ENCODE measurements at regions not wholly inside any gene's neighbourhood (a gene's known extent, or its start where the extent isn't known, plus 50 kb on each side); places are given as distances from the start of the nearest gene placed in this dataset.

- no peak for DNase-seq
- H3K4me1 Mint-ChIP-seq, result no peaks in the 10 kb centered on the region
- H3K36me3 Mint-ChIP-seq (ENCODE audit: low read depth), result peaks cover 10% of the 10 kb centered on the region
- H3K9me3 Mint-ChIP-seq, result peaks cover 13% of the 10 kb centered on the region
- H3K27me3 Mint-ChIP-seq (ENCODE audit: low read depth, poor library complexity), result no peaks in the 10 kb centered on the region
- no peak overlapping the region for H3K27ac Mint-ChIP-seq
- TF ChIP-seq CTCF (IDR thresholded peaks at IDR 0.05), result no peak
- no peak overlapping the region for H3K4me3 Mint-ChIP-seq
These were observed 165.8 kb downstream of the LYPLAL1 start for GRCh38 chr1:219339466-219339865.

DNA sequence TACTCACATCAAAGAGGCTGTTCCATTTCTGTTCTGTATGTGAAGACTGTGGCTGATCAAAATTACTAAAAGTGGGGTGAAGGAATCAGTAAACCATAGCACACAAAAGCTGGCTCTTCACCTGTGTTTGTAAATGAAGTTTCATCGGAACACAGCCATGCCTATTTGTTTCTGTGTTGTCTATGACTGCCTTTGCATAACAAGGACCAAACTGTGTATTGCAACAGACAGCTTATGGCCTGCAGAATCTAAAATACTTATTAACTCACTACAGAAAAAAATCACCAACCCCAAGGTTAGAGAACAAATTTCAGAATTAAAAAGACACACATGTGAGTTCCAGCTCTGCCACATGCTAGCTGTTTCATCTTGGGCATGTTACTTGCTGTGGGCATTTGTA lies 163.9 kb downstream of the LYPLAL1 start:
- no peaks in the 10 kb centered on the region for H3K4me1 Mint-ChIP-seq
- no peaks in the 10 kb centered on the region for H3K36me3 Mint-ChIP-seq (ENCODE audit: low read depth)
- H3K27me3 Mint-ChIP-seq (ENCODE audit: low read depth, poor library complexity), result no peaks in the 10 kb centered on the region
- no peak overlapping the region for H3K4me3 Mint-ChIP-seq
- DNase-seq, result no peak
- H3K9me3 Mint-ChIP-seq, result no peaks in the 10 kb centered on the region
- no peak for TF ChIP-seq CTCF (IDR thresholded peaks at IDR 0.05)
- no peak overlapping the region for H3K27ac Mint-ChIP-seq

DNA sequence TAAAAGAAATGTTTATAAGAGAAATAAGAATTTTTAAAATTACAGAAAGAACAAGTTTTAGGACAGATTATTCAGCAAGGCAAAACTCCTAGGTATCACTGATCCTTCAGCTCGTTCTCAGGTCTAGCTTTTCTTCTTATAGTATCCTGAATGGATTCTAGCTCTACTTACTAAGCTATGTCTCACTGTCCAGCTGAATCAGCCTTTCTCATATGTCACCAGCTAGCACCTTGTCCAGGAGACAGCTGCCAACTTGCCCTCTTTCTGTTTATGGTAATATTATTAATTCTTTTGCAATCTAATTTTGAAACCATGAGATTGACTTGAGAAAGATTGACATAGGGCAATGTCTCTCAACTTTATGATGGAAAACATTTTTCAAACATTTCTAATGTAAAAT lies 159.9 kb downstream of the LYPLAL1 start:
- Mint-ChIP-seq H3K27ac (no peak overlapping the region), H3K27me3 (ENCODE audit: low read depth, poor library complexity) (no peaks in the 10 kb centered on the region), H3K4me1 (no peaks in the 10 kb centered on the region), H3K9me3 (no peaks in the 10 kb centered on the region), H3K4me3 (no peak overlapping the region), H3K36me3 (ENCODE audit: low read depth) (peaks cover 1% of the 10 kb centered on the region)
- DNase-seq, result no peak
- no peak for TF ChIP-seq CTCF (IDR thresholded peaks at IDR 0.05)

DNA sequence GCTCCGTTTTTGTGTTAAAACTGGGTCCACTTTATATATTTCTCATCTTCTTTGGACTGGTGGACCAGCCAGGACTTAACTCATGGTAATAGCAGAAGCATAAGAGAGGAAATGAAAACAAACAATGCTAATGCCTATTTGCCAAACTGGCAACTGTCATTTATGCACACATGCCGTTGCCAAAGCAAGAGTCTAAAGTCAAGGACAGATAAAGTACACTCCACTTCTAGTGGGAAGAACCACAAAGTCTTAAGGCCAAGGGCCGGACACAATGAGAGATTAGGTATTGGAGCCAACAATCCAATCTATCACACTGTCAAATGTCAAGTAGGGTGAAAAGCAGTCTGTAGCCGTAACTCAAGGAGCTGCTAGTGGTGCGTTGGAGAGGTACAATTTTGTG lies 157.7 kb downstream of the LYPLAL1 start:
- DNase-seq, result no peak
- Mint-ChIP-seq H3K4me1 (no peaks in the 10 kb centered on the region), H3K9me3 (peaks cover 17% of the 10 kb centered on the region), H3K27me3 (ENCODE audit: low read depth, poor library complexity) (no peaks in the 10 kb centered on the region), H3K36me3 (ENCODE audit: low read depth) (peaks cover 23% of the 10 kb centered on the region), H3K27ac (no peak overlapping the region), H3K4me3 (no peak overlapping the region)
- TF ChIP-seq CTCF (IDR thresholded peaks at IDR 0.05), result no peak

GRCh38 chr1:219330669-219331068 lies 157.0 kb downstream of the LYPLAL1 start:
- no peaks in the 10 kb centered on the region for H3K27me3 Mint-ChIP-seq (ENCODE audit: low read depth, poor library complexity)
- H3K9me3 Mint-ChIP-seq, result peaks cover 17% of the 10 kb centered on the region
- no peak overlapping the region for H3K27ac Mint-ChIP-seq
- DNase-seq, result no peak
- H3K4me1 Mint-ChIP-seq, result no peaks in the 10 kb centered on the region
- H3K36me3 Mint-ChIP-seq (ENCODE audit: low read depth), result peaks cover 23% of the 10 kb centered on the region
- no peak overlapping the region for H3K4me3 Mint-ChIP-seq
- TF ChIP-seq CTCF (IDR thresholded peaks at IDR 0.05), result no peak

GRCh38 chr1:219330001-219330400 lies 156.3 kb downstream of the LYPLAL1 start:
- no peak overlapping the region for H3K27ac Mint-ChIP-seq
- no peaks in the 10 kb centered on the region for H3K27me3 Mint-ChIP-seq (ENCODE audit: low read depth, poor library complexity)
- H3K9me3 Mint-ChIP-seq, result peaks cover 17% of the 10 kb centered on the region
- H3K36me3 Mint-ChIP-seq (ENCODE audit: low read depth), result peaks cover 23% of the 10 kb centered on the region
- no peak for TF ChIP-seq CTCF (IDR thresholded peaks at IDR 0.05)
- no peaks in the 10 kb centered on the region for H3K4me1 Mint-ChIP-seq
- DNase-seq, result no peak
- H3K4me3 Mint-ChIP-seq, result no peak overlapping the region
